GM19455 (cell line): ENCODE measurements at regions not wholly inside any gene's neighbourhood (a gene's known extent, or its start where the extent isn't known, plus 50 kb on each side); places are given as distances from the start of the nearest gene placed in this dataset.
"Not testable (repeated sequence)": the region's sequence is repeated elsewhere in the genome, so short reads cannot be mapped to it uniquely, and the experiment has no call there.

Experiments
- ATAC-seq: cut with Tn5 transposase; IDR thresholded peaks from one replicate; pipeline ENCODE4 v1.9.1; 2021; ENCODE audit not compliant: unreplicated experiment

DNA sequence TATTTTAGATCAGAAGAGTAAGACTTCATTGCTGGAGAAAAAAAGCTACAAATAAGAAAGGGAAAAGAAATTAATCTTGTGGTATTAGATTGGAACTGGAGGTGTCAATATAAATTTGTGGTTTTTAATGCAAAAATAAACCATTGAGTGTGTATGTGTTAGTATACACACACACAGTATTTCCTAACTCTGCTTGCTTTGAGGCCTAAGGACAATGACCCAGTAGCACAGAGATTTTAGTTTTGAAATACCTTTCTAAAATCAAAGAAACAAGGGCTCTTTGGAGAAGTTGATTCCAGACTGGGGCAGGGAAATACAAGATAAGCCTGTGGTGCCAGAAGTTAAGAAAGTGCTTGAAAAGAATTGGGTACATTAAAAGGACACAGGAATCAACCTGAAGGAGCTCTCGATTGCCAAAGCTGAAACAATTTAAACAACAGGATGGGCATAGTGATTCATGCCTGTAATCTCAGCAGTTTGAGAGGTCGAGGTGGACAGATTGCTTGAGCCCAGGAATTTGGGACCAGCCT lies 84.6 kb upstream of the DTNBP1 start:
- ATAC-seq: no peak

DNA sequence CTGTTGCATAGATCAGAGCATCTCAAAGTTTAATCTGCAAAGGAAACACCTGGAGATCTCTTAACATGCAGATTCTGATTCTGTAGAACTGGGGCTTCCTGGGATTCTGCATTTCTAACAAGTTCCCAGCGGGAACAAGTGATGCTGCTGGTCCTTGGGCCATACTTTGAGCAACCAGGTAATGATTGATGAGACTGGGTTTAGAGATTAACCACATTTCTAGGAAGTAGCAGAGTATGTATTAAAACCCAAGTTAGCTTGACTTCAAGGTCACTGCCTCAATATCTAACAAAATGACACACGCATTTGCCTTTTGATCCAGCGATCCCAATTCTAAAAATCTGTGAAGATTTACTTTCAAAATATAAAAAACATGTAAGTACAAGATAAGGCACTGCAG lies 83.0 kb upstream of the DTNBP1 start:
- ATAC-seq: no peak

DNA sequence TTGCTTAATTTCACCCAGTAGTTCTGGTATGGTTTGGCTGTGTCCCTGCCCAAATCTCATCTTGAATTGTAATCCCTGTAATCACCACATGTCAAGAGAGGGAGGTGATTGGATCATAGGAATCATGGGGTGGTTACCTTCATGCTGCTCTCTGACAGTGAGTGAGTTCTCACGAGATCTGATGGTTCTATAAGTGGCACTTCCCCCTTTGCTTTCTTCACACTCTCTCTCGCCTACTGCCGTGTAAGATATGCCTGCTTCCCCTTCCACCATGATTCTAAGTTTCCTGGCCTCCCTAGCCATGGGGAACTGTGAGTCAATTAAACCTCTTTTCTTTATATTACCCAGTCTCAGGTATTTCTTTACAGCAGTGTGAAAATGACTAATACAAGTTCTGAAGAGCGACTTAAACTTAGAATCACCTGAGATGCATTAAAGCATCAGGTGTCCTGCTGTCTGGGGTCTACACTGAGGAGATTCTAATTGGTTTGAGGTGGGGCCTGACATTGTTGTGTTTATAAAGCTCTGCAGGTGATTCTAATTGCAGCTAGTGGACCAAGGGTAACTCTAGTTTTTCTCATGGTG lies 82.1 kb upstream of the DTNBP1 start:
- no peak for ATAC-seq

DNA sequence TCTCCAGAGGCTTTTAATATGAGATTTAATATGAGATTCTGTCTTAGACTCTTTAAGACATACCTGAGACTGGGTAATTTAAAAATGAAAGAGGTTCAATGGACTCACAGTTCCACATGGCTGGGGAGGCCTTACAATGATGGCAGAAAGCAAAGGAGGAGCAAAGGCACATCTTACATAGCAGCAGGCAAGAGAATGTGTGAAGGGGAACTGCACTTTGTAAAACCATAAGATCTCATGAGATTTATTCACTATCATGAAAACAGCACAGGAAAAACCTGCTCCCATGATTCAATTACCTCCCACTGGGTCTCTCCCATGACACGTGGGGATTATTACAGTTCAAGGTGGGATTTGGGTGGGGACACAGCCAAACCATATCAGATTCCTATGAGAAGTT lies 79.2 kb upstream of the DTNBP1 start:
- ATAC-seq: not testable (repeated sequence)

DNA sequence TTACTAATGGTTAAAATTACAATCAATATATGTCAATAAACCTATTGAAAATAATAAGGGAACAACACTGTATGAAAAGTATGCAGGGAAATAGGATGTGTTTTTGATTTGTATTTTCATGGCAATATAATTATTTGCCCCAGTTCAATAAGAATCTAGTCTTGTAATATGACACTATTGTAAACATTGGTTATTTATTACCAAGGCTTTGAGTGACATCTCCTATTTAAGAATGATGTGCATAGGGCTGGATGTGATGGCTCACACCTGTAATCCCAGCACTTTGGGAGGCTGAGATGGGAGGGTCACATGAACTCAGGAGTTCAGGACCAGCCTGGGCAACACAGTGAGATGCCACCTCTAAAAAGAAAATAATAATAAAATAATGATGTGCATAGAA lies 78.6 kb upstream of the DTNBP1 start:
- ATAC-seq: no peak

DNA sequence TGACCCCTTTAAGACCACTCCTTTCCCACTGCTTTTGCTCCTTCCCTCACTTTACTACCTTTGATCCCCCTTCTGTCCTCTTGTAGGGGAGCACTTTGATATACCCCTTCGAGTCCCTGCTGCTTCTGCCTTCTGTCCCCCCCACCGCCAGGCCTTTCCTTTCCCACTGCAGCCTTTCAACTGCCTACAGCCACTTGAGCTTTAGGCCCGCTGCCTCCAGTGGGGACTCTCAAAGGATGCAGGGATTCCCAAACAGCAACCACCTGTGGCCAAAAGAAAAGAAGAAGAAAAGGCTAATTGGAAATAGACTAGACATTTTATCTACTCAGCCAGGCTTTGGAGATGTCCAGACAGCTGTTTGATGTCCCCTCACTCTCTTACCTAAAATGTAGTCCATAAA lies 77.0 kb upstream of the DTNBP1 start:
- ATAC-seq: no peak

DNA sequence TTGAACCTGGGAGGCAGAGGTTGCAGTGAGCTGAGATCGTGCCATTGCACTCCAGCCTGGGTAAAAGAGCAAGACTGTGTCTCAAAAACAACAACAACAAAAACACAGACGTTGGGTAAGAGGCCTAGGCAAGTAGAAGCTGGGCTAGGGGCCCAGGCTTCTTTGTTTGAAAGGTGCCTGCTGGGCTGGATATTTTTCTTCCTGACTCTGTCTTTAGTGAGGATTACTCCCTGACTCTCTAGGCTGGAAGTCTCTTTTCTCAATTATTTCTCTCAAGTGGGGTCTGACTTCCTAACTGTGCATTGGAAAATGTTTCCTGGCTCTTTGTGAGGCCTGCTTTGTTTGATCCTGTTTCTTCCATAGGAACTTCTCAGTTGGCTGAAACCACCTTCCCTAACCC lies 76.5 kb upstream of the DTNBP1 start:
- no peak for ATAC-seq

DNA sequence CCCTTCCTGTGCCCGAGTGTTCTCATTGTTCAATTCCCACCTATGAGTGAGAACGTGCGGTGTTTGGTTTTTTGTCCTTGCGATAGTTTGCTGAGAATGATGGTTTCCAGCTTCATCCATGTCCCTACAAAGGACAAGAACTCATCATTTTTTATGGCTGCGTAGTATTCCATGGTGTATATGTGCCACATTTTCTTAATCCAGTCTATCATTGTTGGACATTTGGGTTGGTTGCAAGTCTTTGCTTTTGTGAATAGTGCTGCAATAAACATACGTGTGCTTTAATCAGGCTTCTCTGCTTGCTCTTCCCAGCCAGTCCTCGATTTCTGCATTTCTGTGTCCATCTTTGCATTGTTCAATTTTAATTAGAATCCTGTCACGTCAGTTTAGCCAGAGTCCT lies 75.4 kb upstream of the DTNBP1 start:
- not testable (repeated sequence) for ATAC-seq

DNA sequence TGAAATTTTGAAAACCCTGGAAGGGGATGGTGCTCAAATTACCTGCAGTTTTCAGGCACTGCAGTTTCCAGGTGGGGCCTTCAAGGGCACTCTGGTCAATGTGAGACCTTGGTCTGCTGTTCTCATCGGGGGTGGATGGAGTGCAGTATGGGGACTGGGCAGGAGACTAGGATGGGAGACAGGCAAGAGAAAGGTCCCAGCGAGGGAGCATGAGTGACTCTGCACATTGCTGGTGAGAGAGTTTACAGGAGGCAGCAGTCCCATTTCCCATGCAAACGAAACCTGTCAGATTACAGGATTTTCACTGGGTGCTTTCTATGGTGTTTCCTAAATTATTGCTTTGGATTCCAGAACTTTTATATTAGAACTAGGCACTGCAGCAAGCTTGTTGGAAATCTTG lies 73.5 kb upstream of the DTNBP1 start:
- no peak for ATAC-seq

DNA sequence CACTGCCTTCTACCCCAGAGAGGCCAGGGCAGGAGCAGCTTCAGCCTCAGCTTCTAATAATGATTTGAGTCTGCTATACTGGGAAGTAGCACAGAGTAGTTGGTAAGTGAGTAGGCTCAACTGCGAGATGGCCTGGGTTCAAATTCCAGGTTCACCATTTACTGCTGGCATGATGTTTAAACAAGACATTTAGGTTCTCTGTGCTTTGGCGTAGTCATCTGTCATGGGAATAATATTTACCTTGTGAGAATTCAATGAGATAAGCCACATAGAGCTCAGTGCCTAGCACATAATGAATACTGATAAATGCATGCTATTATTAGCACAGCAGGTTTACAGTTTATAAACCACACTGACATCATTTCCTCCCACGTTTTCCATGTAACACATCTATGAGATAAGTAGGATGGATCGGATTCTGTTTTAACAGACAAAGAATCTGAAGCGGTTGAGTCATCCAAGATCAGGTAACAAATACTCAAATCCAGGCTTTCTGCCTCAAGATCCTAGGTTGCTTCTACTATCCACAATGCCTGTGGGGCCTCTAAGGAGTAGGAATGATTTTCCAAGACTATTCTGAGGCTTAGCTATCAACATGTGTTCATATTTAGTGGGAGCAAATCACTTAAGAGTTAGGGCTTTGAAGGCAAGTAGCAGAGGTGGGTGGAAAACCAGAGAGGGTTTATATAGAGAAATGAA lies 72.9 kb upstream of the DTNBP1 start:
- ATAC-seq: no peak

DNA sequence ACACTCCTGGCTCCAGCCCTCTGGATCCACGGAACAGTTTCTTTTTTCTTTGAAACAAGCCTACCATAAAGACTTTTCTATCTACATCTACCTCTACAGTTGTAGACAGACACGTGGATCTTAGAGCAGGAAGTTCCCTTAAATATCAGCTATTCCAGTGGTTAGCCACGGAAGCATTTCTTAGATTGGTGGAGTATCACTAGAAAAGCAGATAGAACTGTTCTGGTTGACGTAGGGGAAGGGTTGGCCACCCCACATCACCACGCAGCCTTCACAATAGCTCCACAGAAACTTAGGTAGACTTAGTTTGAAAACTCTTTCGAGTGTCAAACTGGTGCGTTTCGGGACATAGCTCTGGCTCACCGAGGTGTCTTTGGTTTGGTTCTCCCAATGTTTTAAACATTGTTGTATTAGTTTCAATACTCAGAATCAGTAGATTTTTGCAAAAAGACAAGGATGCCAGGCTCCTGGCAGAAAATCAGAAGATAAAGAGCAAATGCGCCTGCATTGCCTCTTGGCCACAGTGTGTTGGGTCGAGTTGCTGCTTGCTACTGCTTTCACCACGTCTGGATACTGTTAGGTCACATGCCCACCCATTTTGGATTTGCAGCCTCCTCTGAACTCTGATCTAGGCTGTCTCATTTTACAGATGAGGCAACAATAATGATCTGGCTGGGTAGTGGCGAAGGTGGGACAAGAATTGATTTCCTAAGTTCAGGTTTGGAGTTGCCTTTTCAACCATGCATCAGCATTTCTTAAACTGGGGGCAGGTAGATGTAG lies 71.5 kb upstream of the DTNBP1 start:
- no peak for ATAC-seq

DNA sequence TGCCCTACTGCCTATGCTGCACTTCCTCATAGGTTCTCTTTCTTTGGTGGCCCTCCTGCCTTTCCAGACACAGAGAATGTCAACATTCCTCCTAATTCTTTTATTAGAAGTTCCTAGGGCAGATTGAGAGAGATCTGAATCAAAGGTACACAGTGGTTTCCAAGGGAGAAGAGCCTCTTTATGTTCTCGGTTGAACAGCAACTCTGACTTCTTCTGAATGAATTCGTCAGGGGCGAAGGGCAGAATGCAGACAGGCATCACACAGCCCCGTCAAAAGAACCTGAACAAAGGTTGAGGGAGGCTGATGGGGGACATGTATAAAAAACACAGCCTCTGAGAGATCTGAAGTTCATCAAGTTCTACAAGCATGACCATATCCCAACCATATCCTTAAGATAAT lies 68.1 kb upstream of the DTNBP1 start:
- ATAC-seq: no peak

DNA sequence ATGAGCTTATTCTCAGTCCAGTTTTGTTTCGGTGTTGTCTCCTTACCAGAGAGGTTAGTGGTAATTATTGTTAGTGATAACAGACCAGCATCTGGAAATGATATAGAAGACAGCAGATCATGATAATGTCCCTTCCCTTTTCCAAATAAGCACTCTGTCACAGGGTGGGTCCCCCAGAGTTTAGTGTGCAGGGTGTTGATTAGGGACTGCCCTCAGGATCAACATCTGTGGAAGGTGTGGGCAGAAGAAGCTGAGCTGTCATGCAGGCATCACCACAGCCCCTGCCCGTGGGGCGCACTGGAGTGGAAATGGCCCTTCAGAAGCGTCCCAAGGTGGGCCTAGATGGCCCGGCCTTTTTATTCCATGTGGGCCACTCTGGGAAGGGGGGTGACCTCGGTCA lies 67.6 kb upstream of the DTNBP1 start:
- ATAC-seq: no peak

DNA sequence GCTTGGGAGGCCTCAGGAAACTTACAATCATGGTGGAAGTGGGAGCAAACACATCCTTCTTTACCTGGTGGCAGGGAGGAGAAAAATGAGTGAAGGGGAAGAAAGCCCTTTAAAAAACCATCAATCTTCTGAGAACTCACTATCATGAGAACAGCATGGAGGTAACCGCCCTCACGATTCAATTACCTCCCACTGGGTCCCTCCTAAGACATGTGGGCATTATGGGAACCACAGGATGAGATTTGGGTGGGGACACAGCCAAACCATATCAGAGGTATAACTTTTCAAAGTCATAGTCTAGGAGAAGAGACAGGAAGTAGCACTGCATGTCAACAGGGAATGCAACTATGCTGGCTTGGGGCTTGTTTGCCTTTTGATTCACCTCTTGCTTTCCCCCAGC lies 59.9 kb upstream of the DTNBP1 start:
- ATAC-seq: no peak

DNA sequence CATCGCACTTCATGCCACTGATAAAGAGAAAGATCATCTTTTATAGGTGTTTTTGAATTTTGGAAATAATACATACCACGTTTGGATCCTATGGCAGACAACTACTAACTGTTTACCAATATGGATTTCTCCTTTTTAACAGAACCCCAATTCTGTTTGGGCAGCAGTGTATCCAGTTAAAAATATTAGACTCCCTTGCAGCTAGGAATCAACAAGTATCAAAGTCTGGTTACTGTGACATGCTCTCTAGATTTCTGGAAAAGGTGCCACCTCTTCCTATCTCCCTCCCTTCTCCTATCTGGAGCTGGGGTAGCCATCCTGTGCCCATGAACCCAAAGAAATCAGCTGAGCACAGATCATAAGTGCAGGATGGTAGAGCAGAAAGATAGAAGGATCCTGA lies 54.1 kb upstream of the DTNBP1 start:
- ATAC-seq: no peak

DNA sequence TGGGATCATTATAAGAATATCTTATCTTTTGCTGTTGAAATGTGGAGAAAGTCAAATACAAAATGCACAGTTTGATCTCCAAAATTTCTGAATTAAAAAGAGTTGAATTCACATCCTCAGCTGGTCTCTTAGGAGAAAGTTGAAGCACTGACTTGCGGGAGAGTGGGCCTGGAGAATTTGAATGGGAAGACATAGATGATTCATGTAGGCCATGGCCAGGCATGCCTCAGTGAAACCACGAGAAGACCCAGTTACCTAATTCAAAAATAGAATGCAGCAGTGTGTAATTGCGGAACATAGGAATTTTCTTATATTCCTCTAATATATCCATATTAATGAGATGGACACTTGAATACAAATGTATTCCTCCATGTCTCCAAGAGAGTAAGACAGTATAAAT lies 53.0 kb upstream of the DTNBP1 start:
- ATAC-seq: no peak

DNA sequence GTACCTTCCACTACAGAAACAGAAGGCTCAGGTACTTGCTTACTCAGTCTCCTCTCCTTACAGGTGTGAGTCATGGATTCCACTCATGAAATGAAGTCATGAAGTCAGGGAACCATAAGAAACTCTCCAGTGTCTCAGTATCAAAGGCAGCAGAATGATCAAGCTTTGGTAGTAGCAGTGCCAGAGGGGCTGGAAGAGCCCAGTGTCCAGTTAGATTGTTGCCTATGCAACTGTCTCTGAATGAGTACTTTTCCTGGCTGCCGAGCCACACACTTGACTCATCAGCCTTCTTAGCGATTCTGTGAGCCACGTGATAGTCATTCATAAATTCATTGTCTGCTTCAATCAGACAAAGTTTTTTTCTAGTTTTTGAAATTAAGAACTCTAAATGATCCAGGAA lies 52.2 kb upstream of the DTNBP1 start:
- no peak for ATAC-seq

DNA sequence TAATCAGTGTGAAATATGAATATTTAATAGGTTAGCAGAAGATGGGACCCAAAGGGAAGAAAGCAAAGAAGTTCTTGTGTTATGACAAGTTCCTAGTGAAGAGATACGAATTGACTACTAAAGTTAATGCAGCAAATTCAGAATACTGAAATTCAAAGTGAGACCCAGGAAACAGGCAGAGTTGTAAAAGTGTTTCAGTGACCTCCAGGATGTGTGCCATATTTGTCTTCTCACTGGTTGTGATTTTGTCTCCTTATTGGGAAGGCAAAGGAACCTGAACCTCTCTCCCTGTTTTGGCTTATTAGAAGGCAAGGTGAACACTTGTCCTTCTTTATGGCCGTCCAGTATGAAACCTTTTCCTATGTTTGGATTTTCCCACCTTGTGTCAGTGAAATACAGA lies 51.8 kb upstream of the DTNBP1 start:
- ATAC-seq: no peak

DNA sequence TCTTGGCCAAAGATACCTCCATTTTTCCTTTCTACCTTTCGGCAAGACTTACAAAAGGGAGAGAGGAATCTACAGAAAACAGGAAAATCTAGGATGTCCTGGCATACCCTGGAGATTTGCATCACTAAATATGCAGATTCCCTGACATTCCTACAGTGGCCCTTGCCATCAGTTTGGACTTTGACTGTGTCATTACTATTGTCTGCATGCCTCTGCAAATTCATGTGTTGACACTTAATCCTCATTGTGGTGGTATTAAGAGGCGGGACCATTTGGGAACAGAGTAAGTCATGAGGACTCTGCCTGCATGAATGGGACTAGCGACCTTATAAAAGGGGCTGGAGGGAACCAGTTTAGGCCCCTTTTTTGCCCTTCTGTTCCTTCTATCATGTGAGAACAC lies 50.5 kb upstream of the DTNBP1 start:
- no peak for ATAC-seq

DNA sequence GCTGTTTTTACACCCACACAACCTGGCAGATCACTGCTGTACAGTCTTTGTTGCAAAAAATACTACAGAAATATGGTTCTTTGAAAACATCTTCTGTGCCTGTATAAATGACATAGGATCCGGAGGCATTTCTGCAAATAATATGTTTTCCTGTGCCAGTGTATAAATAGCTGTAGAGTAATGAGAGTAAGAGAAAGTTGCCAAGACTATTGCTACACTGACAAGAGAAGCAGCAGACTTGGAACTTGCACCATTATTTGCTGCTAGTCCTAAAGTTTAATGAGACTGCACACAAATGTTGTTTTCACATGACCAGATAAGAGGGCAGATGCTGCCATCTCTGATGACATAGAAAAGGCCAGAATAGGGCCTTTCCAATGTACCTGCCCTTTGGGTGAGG lies 50.0 kb upstream of the DTNBP1 start:
- ATAC-seq: no peak
